ENCODE measurements at regions not wholly inside any gene's neighbourhood (a gene's known extent, or its start where the extent isn't known, plus 50 kb on each side); places are given as distances from the start of the nearest gene placed in this dataset.

- peak; percentile 78 for TF ChIP-seq CTCF (IDR thresholded peaks at IDR 0.05; ENCODE audit: poor library complexity)
- TF ChIP-seq EZH2 (IDR thresholded peaks at IDR 0.05; ENCODE audit: borderline replicate concordance), result no peak
- Histone ChIP-seq H3K4me2 (no peak overlapping the region), H4K20me1 (ENCODE audit: insufficient read depth, poor library complexity, severe bottlenecking) (no peaks in the 10 kb centered on the region), H3K9me2 (replicated peaks; ENCODE audit: insufficient read depth) (no peaks in the 10 kb centered on the region), H3K4me3 (no peak overlapping the region), H2AFZ (peak overlapping the region; percentile 24), H3K27ac (no peak overlapping the region), H3K9me3 (ENCODE audit: low read depth) (no peaks in the 10 kb centered on the region), H3K27me3 (no peaks in the 10 kb centered on the region), H3K36me3 (replicated peaks; ENCODE audit: insufficient read depth, low read depth) (no peaks in the 10 kb centered on the region), H3K4me1 (ENCODE audit: insufficient read depth) (no peaks in the 10 kb centered on the region), H3K79me2 (no peaks in the 10 kb centered on the region)
- 46% methylated on average over 6 of the region's 6 CpGs for WGBS (ENCODE audit: low lambda C conversion rate, missing lambda C conversion rate)
- peak; percentile 83 for DNase-seq (ENCODE audit: low spot score)
These were observed 339.7 kb upstream of the PCDH7 start for GRCh38 chr4:30380404-30380998.

GRCh38 chr4:30385650-30386049, 334.5 kb upstream of the PCDH7 start:
- H3K9me3 ChIP-seq (ENCODE audit: low read depth), result no peaks in the 10 kb centered on the region
- no peaks in the 10 kb centered on the region for H3K79me2 ChIP-seq
- no peaks in the 10 kb centered on the region for H3K36me3 ChIP-seq (replicated peaks; ENCODE audit: insufficient read depth, low read depth)
- H3K4me3 ChIP-seq, result no peak overlapping the region
- no peak overlapping the region for H2AFZ ChIP-seq
- DNase-seq (ENCODE audit: low spot score), result no peak
- TF ChIP-seq EZH2phosphoT487 (IDR thresholded peaks at IDR 0.05; ENCODE audit: low read depth, severe bottlenecking, unreplicated experiment) (no peak), CTCF (IDR thresholded peaks at IDR 0.05; ENCODE audit: poor library complexity) (no peak), EZH2 (IDR thresholded peaks at IDR 0.05; ENCODE audit: borderline replicate concordance) (no peak)
- H3K4me1 ChIP-seq (ENCODE audit: insufficient read depth), result no peaks in the 10 kb centered on the region
- no peak overlapping the region for H3K27ac ChIP-seq
- WGBS (ENCODE audit: low lambda C conversion rate, missing lambda C conversion rate), result 83% methylated on average over 2 of the region's 2 CpGs
- no peaks in the 10 kb centered on the region for H3K9me2 ChIP-seq (replicated peaks; ENCODE audit: insufficient read depth)
- no peak overlapping the region for H3K4me2 ChIP-seq
- no peaks in the 10 kb centered on the region for H4K20me1 ChIP-seq (ENCODE audit: insufficient read depth, poor library complexity, severe bottlenecking)
- H3K27me3 ChIP-seq, result no peaks in the 10 kb centered on the region

- Histone ChIP-seq H3K4me1 (ENCODE audit: insufficient read depth) (no peaks in the 10 kb centered on the region), H3K79me2 (no peaks in the 10 kb centered on the region), H4K20me1 (ENCODE audit: insufficient read depth, poor library complexity, severe bottlenecking) (no peaks in the 10 kb centered on the region), H3K4me2 (no peak overlapping the region), H3K9me3 (ENCODE audit: low read depth) (no peaks in the 10 kb centered on the region), H3K9me2 (replicated peaks; ENCODE audit: insufficient read depth) (no peaks in the 10 kb centered on the region), H3K27ac (no peak overlapping the region), H3K4me3 (no peak overlapping the region), H2AFZ (no peak overlapping the region), H3K36me3 (replicated peaks; ENCODE audit: insufficient read depth, low read depth) (no peaks in the 10 kb centered on the region), H3K27me3 (no peaks in the 10 kb centered on the region)
- no peak for DNase-seq (ENCODE audit: low spot score)
- no peak for TF ChIP-seq EZH2 (IDR thresholded peaks at IDR 0.05; ENCODE audit: borderline replicate concordance)
- no peak for TF ChIP-seq EZH2phosphoT487 (IDR thresholded peaks at IDR 0.05; ENCODE audit: low read depth, severe bottlenecking, unreplicated experiment)
- WGBS (ENCODE audit: low lambda C conversion rate, missing lambda C conversion rate), result 94% methylated on average over 4 of the region's 4 CpGs
These were observed 333.8 kb upstream of the PCDH7 start for GRCh38 chr4:30386266-30386895.

- Histone ChIP-seq H3K4me1 (ENCODE audit: insufficient read depth) (no peaks in the 10 kb centered on the region), H3K27me3 (no peaks in the 10 kb centered on the region), H3K36me3 (replicated peaks; ENCODE audit: insufficient read depth, low read depth) (no peaks in the 10 kb centered on the region), H3K9me3 (ENCODE audit: low read depth) (no peaks in the 10 kb centered on the region), H4K20me1 (ENCODE audit: insufficient read depth, poor library complexity, severe bottlenecking) (no peaks in the 10 kb centered on the region), H3K9me2 (replicated peaks; ENCODE audit: insufficient read depth) (no peaks in the 10 kb centered on the region), H2AFZ (no peak overlapping the region), H3K27ac (no peak overlapping the region), H3K4me3 (no peak overlapping the region), H3K4me2 (no peak overlapping the region), H3K79me2 (no peaks in the 10 kb centered on the region)
- no peak for DNase-seq (ENCODE audit: low spot score)
- no peak for TF ChIP-seq EZH2 (IDR thresholded peaks at IDR 0.05; ENCODE audit: borderline replicate concordance)
- TF ChIP-seq CTCF (IDR thresholded peaks at IDR 0.05; ENCODE audit: poor library complexity), result no peak
- no peak for TF ChIP-seq EZH2phosphoT487 (IDR thresholded peaks at IDR 0.05; ENCODE audit: low read depth, severe bottlenecking, unreplicated experiment)
- WGBS (ENCODE audit: low lambda C conversion rate, missing lambda C conversion rate), result 80% methylated on average over 2 of the region's 2 CpGs
These were observed 324.3 kb upstream of the PCDH7 start for GRCh38 chr4:30395902-30396301.

Data from hepatocyte (in vitro differentiated cells).